Naive B cell (primary cell): ENCODE measurements at regions not wholly inside any gene's neighbourhood (a gene's known extent, or its start where the extent isn't known, plus 50 kb on each side); places are given as distances from the start of the nearest gene placed in this dataset.

Source experiments
- ATAC-seq, 2 donors: fragments of 150-1000 bp; cut with Tn5 transposase; 2 replicates each; pipeline ENCODE4 v1.10.0; 2021; ENCODE audit warnings: low read depth in 2 of 2, mild to moderate bottlenecking in 2 of 2, moderate library complexity in 2 of 2
- DNase-seq: peaks from one replicate; pipeline ENCODE4 v3.0.0; 2022
- H3K27ac Mint-ChIP-seq, 6 donors: one replicate each; pipeline ENCODE4 v1.8.0; 2020 to 2022; ENCODE audit warnings: mild to moderate bottlenecking in 6 of 6, mixed read lengths in 6 of 6, moderate library complexity in 5 of 6, inconsistent platforms in 2 of 6
- H3K27me3 Mint-ChIP-seq, 3 donors: one replicate each; pipeline ENCODE4 v1.8.0; 2021 to 2022; ENCODE audit warnings: mixed read lengths in 3 of 3, mild to moderate bottlenecking in 1 of 3
- H3K36me3 Mint-ChIP-seq, 2 donors: one replicate each; pipeline ENCODE4 v1.8.0; 2020 to 2022; ENCODE audit warnings: mixed read lengths in 2 of 2, inconsistent platforms in 1 of 2, mild to moderate bottlenecking in 1 of 2
- H3K4me1 Mint-ChIP-seq, 3 donors: one replicate each; pipeline ENCODE4 v1.8.0; 2020 to 2022; ENCODE audit warnings: mixed read lengths in 3 of 3, inconsistent platforms in 1 of 3, mild to moderate bottlenecking in 1 of 3, moderate library complexity in 1 of 3
- H3K4me3 Mint-ChIP-seq, 8 donors: one replicate each; pipeline ENCODE4 v1.8.0; 2020 to 2022; ENCODE audit warnings: mild to moderate bottlenecking in 8 of 8, mixed read lengths in 8 of 8, moderate library complexity in 8 of 8, inconsistent platforms in 2 of 8
- H3K9me3 Mint-ChIP-seq, 7 donors: one replicate each; pipeline ENCODE4 v1.8.0; 2020 to 2022; ENCODE audit warnings: mixed read lengths in 7 of 7, mild to moderate bottlenecking in 5 of 7, inconsistent platforms in 2 of 7, moderate library complexity in 1 of 7

DNA sequence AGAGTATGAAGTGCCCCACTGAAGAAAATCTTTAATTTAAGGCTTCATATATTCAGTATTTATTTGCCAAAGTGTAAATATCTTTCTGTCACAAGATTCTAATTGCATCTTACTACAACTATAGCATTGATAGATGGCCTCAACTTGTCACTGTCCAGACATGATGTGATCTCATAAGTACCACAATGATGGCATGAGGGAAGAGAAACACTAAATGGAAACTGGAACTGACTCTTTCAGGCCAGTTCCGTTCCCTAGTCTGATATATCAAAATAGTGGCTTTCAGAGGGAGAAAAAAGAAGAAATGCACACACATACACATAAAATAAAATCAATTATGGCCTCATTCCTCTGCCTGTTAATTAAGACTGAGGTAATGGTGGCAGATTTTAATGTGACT, 615.7 kb downstream of the TBL1XR1 start:
- Mint-ChIP-seq H3K4me3 (no peak overlapping the region), H3K27ac (no peak overlapping the region), H3K27me3 (no peaks in the 10 kb centered on the region), H3K9me3 (peaks cover 0 to 10% (median 4%) of the 10 kb centered on the region in 7 donors), H3K4me1 (no peaks in the 10 kb centered on the region), H3K36me3 (no peaks in the 10 kb centered on the region)
- ATAC-seq (no peak), DNase-seq (no peak)

DNA sequence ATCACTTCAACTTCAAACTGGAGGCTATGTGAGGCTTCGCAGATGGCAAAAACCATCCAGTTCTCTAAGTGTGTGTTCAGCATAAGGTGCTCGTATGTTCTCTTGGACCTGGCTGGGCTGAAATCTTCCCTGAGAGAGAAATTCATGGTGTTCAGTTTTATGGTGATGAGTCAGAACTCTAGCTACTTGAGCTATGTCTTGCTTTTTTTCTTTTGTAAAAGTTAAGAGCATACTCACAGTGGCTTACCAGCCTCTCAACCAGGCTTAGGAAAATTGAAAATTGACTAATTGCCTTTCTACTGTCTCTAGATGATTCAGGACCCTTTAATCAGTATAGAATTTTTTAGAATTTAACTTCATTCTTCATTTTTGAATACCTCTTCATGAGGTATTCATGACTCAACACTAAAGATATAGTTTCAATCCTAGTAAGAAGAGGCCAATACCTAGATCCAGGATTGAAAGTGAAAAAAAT, 617.5 kb downstream of the TBL1XR1 start:
- H3K36me3 Mint-ChIP-seq = no peaks in the 10 kb centered on the region
- H3K9me3 Mint-ChIP-seq = peaks cover 0 to 10% (median 4%) of the 10 kb centered on the region in 7 donors
- no peaks in the 10 kb centered on the region for H3K4me1 Mint-ChIP-seq
- DNase-seq (no peak), ATAC-seq (no peak)
- H3K27me3 Mint-ChIP-seq = no peaks in the 10 kb centered on the region
- no peak overlapping the region for H3K4me3 Mint-ChIP-seq
- H3K27ac Mint-ChIP-seq = no peak overlapping the region

DNA sequence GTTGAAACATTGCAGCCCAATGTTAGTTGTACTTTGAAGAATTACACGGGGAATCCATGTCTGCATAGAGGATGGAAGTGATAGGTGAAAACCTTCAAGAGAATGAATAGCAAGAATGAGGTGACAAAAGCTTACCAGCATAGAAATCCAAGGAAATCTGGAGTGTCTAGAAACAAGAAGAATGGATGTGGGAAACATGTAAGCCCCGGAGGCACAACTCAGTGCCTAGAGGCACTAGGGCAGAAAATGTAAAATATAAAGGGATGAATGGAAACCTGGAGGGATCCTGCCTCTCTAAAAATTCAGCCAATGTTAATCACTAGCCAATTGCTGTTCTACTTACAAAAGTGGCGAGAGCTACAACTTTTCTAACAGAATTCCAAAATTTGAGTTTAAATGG, 619.0 kb downstream of the TBL1XR1 start:
- no peaks in the 10 kb centered on the region for H3K36me3 Mint-ChIP-seq
- no peak overlapping the region for H3K27ac Mint-ChIP-seq

DNA sequence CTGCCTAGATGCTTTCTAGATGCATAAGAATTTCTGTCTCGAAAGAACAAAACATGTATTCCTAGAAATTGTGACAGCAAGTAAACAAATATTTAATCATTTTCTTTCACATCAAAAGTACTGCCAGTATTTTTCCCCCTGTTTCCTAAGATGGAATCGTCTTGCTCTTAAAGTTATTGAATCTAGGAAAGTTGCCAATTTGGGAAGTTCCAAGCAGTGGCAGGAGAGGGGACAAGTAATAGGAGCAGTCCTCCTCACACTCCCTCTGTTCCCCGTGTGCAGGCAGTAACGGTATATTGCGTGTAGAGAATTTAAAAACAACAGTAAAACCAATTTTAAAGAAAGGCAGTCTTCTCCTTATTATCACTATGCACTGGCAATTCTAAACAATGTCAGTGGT, 619.8 kb downstream of the TBL1XR1 start:
- Mint-ChIP-seq H3K27ac (no peak overlapping the region), H3K9me3 (peaks cover 0 to 8% (median 4%) of the 10 kb centered on the region in 7 donors), H3K4me1 (no peaks in the 10 kb centered on the region), H3K27me3 (no peaks in the 10 kb centered on the region), H3K36me3 (no peaks in the 10 kb centered on the region), H3K4me3 (no peak overlapping the region)
- no peak for ATAC-seq
- DNase-seq = no peak

More for the DNA sequence above, 619.0 kb downstream of the TBL1XR1 start:
- Mint-ChIP-seq H3K4me3 (no peak overlapping the region), H3K9me3 (peaks cover 0 to 8% (median 4%) of the 10 kb centered on the region in 7 donors), H3K27me3 (no peaks in the 10 kb centered on the region), H3K4me1 (no peaks in the 10 kb centered on the region)
- DNase-seq (no peak), ATAC-seq (no peak)

DNA sequence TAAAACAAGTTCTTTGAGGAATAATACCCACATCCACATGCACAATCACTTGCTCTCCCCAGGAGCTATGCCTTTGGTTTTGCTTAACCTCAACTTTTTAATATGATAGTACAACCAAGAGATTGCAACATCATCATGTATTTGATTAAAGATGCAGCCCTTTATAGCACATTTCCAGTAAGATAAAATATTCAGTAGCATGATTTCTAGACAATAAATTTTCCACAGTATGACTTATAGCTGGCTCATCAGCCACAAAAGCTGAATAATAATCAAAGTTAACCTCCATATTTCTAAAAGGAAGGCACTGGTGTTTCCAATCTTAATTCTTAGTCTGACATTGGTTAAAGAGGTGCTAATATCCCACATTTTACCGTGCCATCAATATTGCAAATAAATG, 622.5 kb downstream of the TBL1XR1 start:
- DNase-seq = no peak
- Mint-ChIP-seq H3K4me3 (no peak overlapping the region), H3K4me1 (no peaks in the 10 kb centered on the region), H3K27me3 (no peaks in the 10 kb centered on the region), H3K27ac (no peak overlapping the region), H3K36me3 (no peaks in the 10 kb centered on the region), H3K9me3 (peaks cover 0 to 4% (median 0%) of the 10 kb centered on the region in 7 donors)
- ATAC-seq = no peak

DNA sequence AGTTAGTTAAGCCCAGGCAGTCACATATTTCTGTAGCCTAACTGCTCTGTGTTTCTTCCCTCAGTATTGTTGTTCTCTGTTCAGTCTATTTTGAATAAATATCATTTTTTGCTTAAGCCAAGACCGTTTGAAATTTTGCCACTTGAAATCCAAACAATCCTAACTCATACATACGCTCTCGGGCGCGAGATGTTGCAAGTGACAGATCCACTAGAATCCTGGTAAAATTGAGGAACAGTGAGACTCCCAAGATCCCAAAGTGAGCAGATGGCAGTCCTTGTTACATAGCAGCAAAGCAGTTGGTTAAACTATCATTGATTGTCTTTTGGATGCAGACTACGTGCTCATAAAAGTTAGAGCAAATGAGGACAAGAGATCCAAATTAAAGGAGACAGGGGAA, 625.4 kb downstream of the TBL1XR1 start:
- Mint-ChIP-seq H3K27ac (no peak overlapping the region), H3K9me3 (peaks cover 0 to 4% (median 2%) of the 10 kb centered on the region in 7 donors), H3K36me3 (no peaks in the 10 kb centered on the region), H3K4me3 (no peak overlapping the region), H3K27me3 (no peaks in the 10 kb centered on the region), H3K4me1 (no peaks in the 10 kb centered on the region)
- DNase-seq (no peak), ATAC-seq (no peak)

DNA sequence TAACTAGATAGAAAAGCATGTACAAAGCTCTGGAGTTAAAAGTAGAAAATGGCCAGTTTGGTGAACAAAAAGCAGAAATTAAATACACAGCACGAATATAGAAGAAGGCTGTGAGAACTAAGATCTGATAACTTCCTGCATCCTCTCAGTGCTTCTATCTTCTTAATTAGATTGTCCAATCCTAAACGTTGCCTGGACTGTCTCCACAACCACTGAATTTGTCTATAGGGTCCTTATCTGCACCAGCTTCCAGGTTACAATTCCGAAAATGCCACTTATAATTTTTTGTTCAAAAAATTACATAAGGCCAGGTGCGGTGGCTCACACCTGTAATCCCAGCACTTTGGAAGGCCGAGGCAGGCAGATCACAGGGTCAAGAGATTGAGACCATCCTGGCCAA, 626.3 kb downstream of the TBL1XR1 start:
- ATAC-seq = no peak
- peaks cover 0 to 4% (median 2%) of the 10 kb centered on the region in 7 donors for H3K9me3 Mint-ChIP-seq
- no peaks in the 10 kb centered on the region for H3K4me1 Mint-ChIP-seq
- no peak overlapping the region for H3K27ac Mint-ChIP-seq
- H3K36me3 Mint-ChIP-seq = no peaks in the 10 kb centered on the region
- no peaks in the 10 kb centered on the region for H3K27me3 Mint-ChIP-seq
- no peak overlapping the region for H3K4me3 Mint-ChIP-seq
- DNase-seq = no peak

DNA sequence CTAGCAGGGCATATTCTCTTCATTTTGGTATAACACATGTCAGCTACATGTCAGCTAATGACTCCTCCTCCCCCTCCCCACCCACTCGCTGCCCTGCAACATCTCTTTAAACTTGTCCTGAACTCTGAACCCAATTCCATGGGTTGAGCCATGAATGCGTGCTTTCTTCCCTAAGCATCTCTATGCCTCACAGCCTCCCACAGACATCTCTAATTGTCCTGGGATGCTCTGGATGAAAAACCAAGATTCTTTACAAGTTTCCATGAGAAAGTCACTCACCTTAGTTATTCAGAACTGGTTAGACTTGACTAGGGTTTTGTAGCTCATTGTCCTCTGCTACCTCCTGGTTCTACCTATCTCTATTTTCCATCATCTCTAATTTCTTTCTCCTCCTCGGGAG, 629.1 kb downstream of the TBL1XR1 start:
- no peak overlapping the region for H3K27ac Mint-ChIP-seq
- no peak for DNase-seq
- no peaks in the 10 kb centered on the region for H3K36me3 Mint-ChIP-seq
- no peaks in the 10 kb centered on the region for H3K4me1 Mint-ChIP-seq
- no peak overlapping the region for H3K4me3 Mint-ChIP-seq
- no peak for ATAC-seq
- peaks cover 0 to 25% (median 9%) of the 10 kb centered on the region in 7 donors for H3K9me3 Mint-ChIP-seq
- no peaks in the 10 kb centered on the region for H3K27me3 Mint-ChIP-seq

DNA sequence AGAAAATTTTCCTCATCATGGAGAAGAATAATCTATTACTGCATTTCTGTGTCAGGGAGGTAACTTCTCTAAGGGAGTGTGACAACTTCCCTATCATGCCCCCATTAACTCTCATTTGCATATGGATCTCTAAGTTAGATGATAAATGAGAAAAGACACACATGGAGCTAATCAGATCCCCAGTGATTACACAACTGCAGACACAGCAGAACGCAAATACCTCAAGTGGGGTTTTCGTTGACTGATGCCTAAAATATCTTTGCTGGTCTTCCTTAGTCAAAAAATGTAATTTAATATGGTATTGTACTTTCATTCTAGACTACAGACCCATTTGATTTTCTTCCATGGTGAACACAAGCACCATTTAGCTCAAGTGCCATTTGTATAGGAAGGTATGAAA, 630.5 kb downstream of the TBL1XR1 start:
- H3K4me3 Mint-ChIP-seq = no peak overlapping the region
- no peaks in the 10 kb centered on the region for H3K4me1 Mint-ChIP-seq
- ATAC-seq (no peak), DNase-seq (no peak)
- no peak overlapping the region for H3K27ac Mint-ChIP-seq
- no peaks in the 10 kb centered on the region for H3K27me3 Mint-ChIP-seq
- peaks cover 0 to 31% (median 10%) of the 10 kb centered on the region in 7 donors for H3K9me3 Mint-ChIP-seq
- H3K36me3 Mint-ChIP-seq = no peaks in the 10 kb centered on the region

DNA sequence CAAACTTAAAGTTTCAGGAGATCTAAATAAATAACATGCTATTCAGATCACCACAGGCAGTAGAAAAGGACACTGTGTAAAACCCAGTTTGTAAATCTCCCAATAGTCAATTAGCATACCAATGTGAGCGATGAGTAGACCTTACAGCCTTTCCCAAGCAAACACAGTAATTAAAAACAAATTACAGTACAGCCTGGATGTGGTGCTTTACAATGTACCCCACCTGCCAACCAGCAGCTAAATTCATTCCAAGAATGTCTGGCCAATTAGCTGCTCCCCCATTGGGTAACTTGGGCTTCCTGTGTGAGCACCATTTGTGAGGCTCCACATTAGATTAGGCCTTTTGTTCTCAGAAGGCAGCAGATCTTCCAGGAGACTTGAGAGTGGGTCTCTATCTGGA, 635.0 kb downstream of the TBL1XR1 start:
- no peaks in the 10 kb centered on the region for H3K4me1 Mint-ChIP-seq
- H3K4me3 Mint-ChIP-seq = no peak overlapping the region
- H3K9me3 Mint-ChIP-seq = peaks cover 0 to 33% (median 8%) of the 10 kb centered on the region in 7 donors
- ATAC-seq (no peak), DNase-seq (no peak)
- H3K27me3 Mint-ChIP-seq = no peaks in the 10 kb centered on the region
- H3K27ac Mint-ChIP-seq = no peak overlapping the region
- no peaks in the 10 kb centered on the region for H3K36me3 Mint-ChIP-seq

DNA sequence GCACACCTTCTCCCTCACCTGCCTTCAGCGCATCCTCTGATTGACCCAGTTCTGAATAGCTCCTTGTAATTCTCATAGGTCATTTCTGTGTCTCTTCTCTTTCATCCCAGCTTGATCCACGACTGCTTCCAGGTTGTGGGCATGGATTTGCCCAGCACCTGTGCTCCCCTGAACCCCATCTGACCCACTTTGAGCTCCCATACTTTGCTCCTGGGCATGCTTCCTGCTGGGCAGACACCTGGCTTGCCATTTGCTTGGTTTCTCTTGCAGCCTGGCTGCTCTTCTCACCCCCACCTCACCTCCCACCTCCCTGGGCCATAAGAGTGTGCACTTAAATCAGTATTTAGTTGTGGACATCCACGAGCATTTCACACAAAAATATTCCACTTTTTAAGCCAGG, 635.5 kb downstream of the TBL1XR1 start:
- no peaks in the 10 kb centered on the region for H3K4me1 Mint-ChIP-seq
- no peaks in the 10 kb centered on the region for H3K36me3 Mint-ChIP-seq
- DNase-seq (no peak), ATAC-seq (no peak)
- no peak overlapping the region for H3K4me3 Mint-ChIP-seq
- H3K27me3 Mint-ChIP-seq = no peaks in the 10 kb centered on the region
- H3K9me3 Mint-ChIP-seq = peaks cover 0 to 33% (median 8%) of the 10 kb centered on the region in 7 donors
- H3K27ac Mint-ChIP-seq = no peak overlapping the region

DNA sequence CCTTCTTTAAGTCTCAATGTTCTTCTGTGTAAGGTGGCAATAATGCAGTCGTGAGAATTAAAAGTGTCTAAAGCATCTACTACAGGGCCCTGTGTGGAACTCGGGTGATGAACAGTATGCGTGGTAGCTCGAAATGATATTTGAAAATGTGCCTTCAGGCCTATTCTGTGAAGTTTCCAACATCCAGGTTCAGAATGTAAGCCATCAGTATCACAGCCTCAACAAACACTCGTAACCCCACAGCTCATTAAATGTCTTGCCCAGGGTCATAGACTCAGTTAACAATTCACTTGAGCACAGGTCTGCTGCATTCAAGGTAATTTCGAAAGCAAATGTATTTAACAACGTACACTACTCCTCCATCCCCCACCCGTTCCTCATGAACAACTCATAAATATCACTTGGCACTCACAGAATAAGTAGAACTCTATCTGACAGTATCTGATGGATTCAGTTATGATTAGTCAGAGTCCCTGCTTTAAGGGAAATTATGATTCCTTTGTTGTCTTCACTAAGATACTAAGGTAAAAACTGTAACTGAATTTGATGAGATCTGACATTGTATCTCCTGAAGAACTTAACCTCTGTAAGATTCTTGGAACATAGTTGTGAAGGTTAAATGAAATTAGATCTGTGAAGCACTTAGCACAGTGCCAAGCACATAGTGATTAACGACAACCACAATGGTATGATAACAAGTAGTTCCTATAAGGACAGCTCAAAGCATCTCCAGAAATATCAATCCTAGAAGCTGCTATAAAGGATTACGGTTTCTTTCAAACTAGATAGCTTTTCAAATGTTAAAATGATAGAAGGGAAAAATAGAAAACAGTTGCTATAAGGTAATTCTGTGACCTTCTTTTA, 642.3 kb downstream of the TBL1XR1 start:
- no peak for ATAC-seq
- no peak overlapping the region for H3K4me3 Mint-ChIP-seq
- peaks cover 0 to 4% (median 0%) of the 10 kb centered on the region in 7 donors for H3K9me3 Mint-ChIP-seq
- no peaks in the 10 kb centered on the region for H3K4me1 Mint-ChIP-seq
- DNase-seq = no peak
- H3K36me3 Mint-ChIP-seq = no peaks in the 10 kb centered on the region
- H3K27me3 Mint-ChIP-seq = no peaks in the 10 kb centered on the region
- H3K27ac Mint-ChIP-seq = no peak overlapping the region

DNA sequence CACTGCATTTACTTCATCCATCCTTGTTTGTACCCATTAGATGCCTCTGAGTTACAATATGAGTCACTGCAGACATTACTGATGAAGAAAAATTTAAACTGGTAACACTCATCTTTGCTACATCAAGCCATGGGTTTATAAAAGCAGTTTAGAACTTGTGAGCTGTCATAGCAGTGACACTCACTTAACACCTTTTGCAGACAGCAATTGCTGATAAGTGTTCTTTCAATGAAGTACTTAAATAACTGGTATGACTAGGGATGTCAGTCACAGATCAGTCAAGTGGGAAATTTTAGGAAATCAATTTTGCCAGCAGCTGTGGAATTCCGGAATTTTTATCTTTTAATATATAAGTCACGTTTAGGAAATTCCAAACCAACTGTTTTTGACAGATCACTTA, 643.0 kb downstream of the TBL1XR1 start:
- H3K4me1 Mint-ChIP-seq = no peaks in the 10 kb centered on the region
- H3K36me3 Mint-ChIP-seq = no peaks in the 10 kb centered on the region
- no peaks in the 10 kb centered on the region for H3K27me3 Mint-ChIP-seq
- no peak overlapping the region for H3K27ac Mint-ChIP-seq
- peaks cover 0 to 6% (median under 1%) of the 10 kb centered on the region in 7 donors for H3K9me3 Mint-ChIP-seq
- ATAC-seq (no peak), DNase-seq (no peak)
- no peak overlapping the region for H3K4me3 Mint-ChIP-seq

DNA sequence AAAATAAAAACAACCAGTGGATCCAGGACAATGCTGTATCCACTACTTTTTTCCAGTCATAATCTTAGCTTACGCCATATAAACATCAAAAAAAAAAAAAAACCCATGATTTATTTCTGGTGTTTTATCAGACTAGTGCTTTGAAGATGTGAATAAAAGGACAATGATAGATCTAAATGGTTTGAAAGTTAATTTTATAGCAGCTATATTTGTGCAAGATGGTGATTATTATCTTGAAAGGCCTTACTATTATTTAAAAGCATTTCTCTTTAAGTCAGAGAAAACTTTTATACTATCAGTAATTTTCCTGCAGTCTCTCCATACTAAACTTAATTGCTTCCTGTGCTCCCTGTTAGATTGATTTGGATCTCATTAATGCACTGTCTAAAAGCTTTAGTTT, 670.3 kb downstream of the TBL1XR1 start:
- no peak overlapping the region for H3K4me3 Mint-ChIP-seq
- DNase-seq (no peak), ATAC-seq (no peak)
- H3K4me1 Mint-ChIP-seq = no peaks in the 10 kb centered on the region
- H3K36me3 Mint-ChIP-seq = no peaks in the 10 kb centered on the region
- H3K27ac Mint-ChIP-seq = no peak overlapping the region
- peaks cover 0 to 22% (median 7%) of the 10 kb centered on the region in 7 donors for H3K9me3 Mint-ChIP-seq
- no peaks in the 10 kb centered on the region for H3K27me3 Mint-ChIP-seq
